GM12865 (cell line): ENCODE measurements at regions not wholly inside any gene's neighbourhood (a gene's known extent, or its start where the extent isn't known, plus 50 kb on each side); places are given as distances from the start of the nearest gene placed in this dataset.

Experiments
- DNase-seq: peaks from one replicate; pipeline ENCODE4 v3.0.0; 2010; ENCODE audit warnings: low read depth
- H3K4me3 ChIP-seq: 2 replicates; pipeline ENCODE4 v1.5.1; 2011; ENCODE audit warnings: mild to moderate bottlenecking, low read depth, low read length, control low read depth
- TF ChIP-seq, protein P1 (sequence below): IDR thresholded peaks from 2 replicates; pipeline ENCODE4 v1.5.1; 2011; ENCODE audit warnings: low read length, control low read depth, low read depth, inconsistent platforms; ENCODE audit not compliant: insufficient read depth; ENCODE audit errors: missing control alignments

DNA sequence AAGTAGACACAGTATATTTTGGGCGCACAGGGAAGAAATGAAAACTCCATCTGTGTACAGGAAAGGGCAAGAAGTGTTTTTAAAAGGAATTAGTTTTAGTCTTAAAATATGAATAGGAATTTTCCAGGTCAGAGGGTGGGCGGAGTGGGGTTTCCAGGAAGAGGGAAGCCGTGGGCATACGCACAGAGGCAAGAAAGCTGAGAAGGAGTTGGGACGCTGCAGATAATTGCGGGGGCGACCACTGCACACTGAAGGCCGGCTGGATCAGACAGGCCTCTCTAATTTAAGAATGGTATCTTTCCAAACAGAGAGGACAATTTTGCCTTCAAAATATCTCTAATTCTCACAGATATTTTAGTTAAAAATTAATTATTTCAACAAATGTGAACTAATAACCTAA is 189.1 kb upstream of the INHBA start:
- H3K4me3 ChIP-seq = no peak overlapping the region
- no peak for DNase-seq
- TF ChIP-seq, protein P1, sequence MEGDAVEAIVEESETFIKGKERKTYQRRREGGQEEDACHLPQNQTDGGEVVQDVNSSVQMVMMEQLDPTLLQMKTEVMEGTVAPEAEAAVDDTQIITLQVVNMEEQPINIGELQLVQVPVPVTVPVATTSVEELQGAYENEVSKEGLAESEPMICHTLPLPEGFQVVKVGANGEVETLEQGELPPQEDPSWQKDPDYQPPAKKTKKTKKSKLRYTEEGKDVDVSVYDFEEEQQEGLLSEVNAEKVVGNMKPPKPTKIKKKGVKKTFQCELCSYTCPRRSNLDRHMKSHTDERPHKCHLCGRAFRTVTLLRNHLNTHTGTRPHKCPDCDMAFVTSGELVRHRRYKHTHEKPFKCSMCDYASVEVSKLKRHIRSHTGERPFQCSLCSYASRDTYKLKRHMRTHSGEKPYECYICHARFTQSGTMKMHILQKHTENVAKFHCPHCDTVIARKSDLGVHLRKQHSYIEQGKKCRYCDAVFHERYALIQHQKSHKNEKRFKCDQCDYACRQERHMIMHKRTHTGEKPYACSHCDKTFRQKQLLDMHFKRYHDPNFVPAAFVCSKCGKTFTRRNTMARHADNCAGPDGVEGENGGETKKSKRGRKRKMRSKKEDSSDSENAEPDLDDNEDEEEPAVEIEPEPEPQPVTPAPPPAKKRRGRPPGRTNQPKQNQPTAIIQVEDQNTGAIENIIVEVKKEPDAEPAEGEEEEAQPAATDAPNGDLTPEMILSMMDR = no peak

DNA sequence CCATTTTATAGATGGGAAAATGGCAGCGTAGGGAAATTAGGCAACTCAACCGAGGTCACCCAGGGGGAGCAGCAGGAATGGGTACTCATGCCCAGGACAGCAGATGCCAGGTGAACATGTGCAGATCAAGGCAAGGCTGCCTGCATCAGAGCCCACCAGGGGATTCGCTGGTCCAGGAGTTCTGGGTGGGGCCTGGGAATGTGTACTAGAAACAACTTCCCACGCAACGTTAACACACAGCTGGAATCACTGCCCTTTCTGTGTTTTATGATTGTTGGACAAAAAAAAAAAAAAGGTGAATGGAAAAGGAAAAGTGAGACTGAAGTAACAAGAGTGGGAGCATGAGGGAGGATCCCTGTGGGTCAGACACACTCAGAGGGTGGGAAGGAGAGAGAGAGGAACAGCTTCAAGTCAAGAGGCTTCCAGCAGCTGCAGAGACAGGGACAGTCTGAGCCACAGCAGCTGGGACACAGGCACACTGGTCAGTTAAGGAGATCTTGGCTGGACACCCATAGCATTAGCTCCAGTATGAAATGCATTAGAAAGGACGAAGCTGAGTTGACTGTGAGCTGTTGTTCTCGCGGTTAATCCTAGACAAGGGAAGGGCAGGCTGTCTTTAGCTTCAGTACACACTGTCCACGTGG is 187.9 kb upstream of the INHBA start:
- no peak for DNase-seq
- no peak overlapping the region for H3K4me3 ChIP-seq
- TF ChIP-seq, protein P1 = no peak

GRCh38 chr7:41889472-41889871 is 186.6 kb upstream of the INHBA start:
- H3K4me3 ChIP-seq = no peak overlapping the region
- no peak for DNase-seq
- TF ChIP-seq, protein P1 = no peak

DNA sequence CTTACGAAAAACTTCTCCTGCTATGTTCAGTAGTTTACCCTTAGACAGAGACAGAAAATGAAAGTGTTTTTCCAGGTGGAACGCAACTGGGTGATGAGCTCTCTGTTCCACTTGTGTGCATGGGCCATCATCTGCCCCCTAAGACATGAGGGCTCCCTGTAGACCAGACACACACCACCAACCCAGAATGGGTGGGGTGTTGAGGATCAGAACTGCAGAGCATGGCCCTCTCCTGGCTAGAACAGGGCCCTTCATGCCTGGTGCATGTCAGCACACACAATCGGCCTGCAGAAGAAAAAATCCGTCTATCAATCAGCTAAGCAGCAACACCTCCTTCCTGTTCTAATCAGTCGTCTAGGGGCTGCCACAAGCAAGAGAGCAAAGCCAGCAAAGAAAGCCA is 186.2 kb upstream of the INHBA start:
- peak; percentile 33 for DNase-seq

GRCh38 chr7:41887416-41887815 is 184.5 kb upstream of the INHBA start:
- no peak for DNase-seq
- H3K4me3 ChIP-seq = no peak overlapping the region
- TF ChIP-seq, protein P1 = no peak

More for the DNA sequence above, 186.2 kb upstream of the INHBA start:
- TF ChIP-seq, protein P1 = peak; percentile 6
- H3K4me3 ChIP-seq = no peak overlapping the region

DNA sequence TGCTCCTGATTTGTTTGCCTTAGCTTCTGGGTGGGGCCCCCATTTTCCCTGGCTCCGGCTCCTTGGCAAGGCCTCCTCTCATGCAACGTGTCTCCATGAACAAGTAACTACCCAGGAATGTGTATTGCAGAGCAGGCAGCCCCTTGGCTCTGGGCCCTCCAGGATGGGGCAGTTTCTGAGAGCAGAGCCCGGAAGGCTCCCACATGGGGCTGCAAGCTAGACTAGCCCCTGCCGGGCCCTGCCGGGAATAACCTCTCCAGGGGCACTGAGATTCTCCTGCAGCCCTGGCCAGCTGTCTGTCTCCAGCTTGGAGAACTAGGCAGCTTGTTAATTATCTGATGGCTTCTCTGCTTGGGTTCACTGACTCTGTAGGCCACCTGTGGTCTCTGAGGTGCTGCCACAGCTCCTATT is 184.0 kb upstream of the INHBA start:
- no peak for DNase-seq
- H3K4me3 ChIP-seq = no peak overlapping the region
- TF ChIP-seq, protein P1 = no peak

DNA sequence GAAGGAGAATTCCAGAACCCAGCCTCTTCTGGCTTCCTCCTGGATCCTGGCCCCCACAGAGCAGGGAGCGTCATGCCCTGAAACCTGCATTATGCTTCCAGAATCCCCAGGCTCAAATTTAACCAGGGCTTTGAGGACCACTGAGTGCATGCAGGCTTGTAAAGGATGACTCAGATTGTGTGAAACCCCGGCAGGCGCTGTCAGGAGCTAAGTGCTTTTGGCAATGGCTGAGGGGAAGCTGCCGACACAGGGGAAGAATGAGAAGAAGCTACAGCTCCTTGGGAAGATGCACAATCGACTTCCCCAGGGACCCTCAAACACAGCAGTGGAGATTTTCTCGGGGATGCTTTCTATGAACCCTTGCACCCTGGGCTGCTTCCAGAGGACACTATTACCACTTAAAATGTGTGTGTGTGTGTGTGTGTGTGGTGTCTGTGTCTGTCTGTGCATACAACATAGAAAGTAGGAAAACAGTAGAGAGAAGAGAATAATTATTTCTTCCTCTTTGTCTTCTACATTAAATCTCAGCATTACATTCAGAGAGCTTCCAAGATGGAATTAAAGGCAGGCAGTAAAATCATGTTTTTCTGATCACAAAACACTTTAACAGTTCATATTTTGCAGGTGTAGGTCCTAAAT is 183.5 kb upstream of the INHBA start:
- TF ChIP-seq, protein P1 = no peak
- no peak overlapping the region for H3K4me3 ChIP-seq
- DNase-seq = no peak
